GM12891 (cell line): ENCODE measurements at regions not wholly inside any gene's neighbourhood (a gene's known extent, or its start where the extent isn't known, plus 50 kb on each side); places are given as distances from the start of the nearest gene placed in this dataset.

ENCODE experiments used
- POLR2A ChIP-seq: IDR thresholded peaks from 2 replicates; pipeline ENCODE4 v1.6.1; 2011; ENCODE audit warnings: low read depth, low read length, control low read depth
- POLR2AphosphoS5 ChIP-seq: IDR thresholded peaks from 2 replicates; pipeline ENCODE4 v1.6.1; 2011; ENCODE audit warnings: low read depth, low read length, control low read depth

- no peak for TF ChIP-seq POLR2A
- TF ChIP-seq POLR2AphosphoS5, result no peak
Observed at GRCh38 chr12:93195511-93195910, 182.2 kb upstream of the NUDT4 start.
